Parathyroid adenoma (tissue), 2 donors: ENCODE measurements at regions not wholly inside any gene's neighbourhood (a gene's known extent, or its start where the extent isn't known, plus 50 kb on each side); places are given as distances from the start of the nearest gene placed in this dataset.

Experiments
- H2AFZ ChIP-seq: fragments of 300-600 bp; sonication (generic); one replicate; pipeline ENCODE4 v1.7.0; 2017; ENCODE audit warnings: antibody characterized with exemption, mild to moderate bottlenecking
- H3K27ac ChIP-seq: fragments of 300-600 bp; sonication (generic); one replicate; pipeline ENCODE4 v1.7.0; 2017
- H3K27me3 ChIP-seq: fragments of 300-600 bp; sonication (generic); one replicate; pipeline ENCODE4 v1.7.0; 2017; ENCODE audit warnings: low read length; ENCODE audit not compliant: control insufficient read depth, insufficient read depth
- H3K36me3 ChIP-seq: fragments of 300-600 bp; sonication (generic); one replicate; pipeline ENCODE4 v1.7.0; 2017; ENCODE audit warnings: low read length; ENCODE audit not compliant: control insufficient read depth, insufficient read depth
- H3K4me1 ChIP-seq: fragments of 300-600 bp; sonication (generic); one replicate; pipeline ENCODE4 v1.7.0; 2017; ENCODE audit warnings: control low read depth
- H3K4me2 ChIP-seq: fragments of 300-600 bp; sonication (generic); one replicate; pipeline ENCODE4 v1.7.0; 2017; ENCODE audit warnings: low read length
- H3K4me3 ChIP-seq: fragments of 300-600 bp; sonication (generic); one replicate; pipeline ENCODE4 v1.7.0; 2017; ENCODE audit warnings: low read depth, low read length
- H3K79me2 ChIP-seq: fragments of 300-600 bp; sonication (generic); one replicate; pipeline ENCODE4 v1.7.0; 2017; ENCODE audit warnings: control low read depth
- H3K9ac ChIP-seq: fragments of 300-600 bp; sonication (generic); one replicate; pipeline ENCODE4 v1.7.0; 2017; ENCODE audit warnings: mild to moderate bottlenecking
- H3K9me3 ChIP-seq: fragments of 300-600 bp; sonication (generic); one replicate; pipeline ENCODE4 v1.7.0; 2017; ENCODE audit warnings: low read length; ENCODE audit not compliant: control insufficient read depth
- TF ChIP-seq, protein P1 (sequence below): fragments of 300-600 bp; sonication (generic); IDR thresholded peaks from one replicate; pipeline ENCODE4 v1.7.0; 2017; ENCODE audit warnings: antibody characterized with exemption, mild to moderate bottlenecking
- donor health status: primary hyperparathyroidism.

- TF ChIP-seq, protein P1, sequence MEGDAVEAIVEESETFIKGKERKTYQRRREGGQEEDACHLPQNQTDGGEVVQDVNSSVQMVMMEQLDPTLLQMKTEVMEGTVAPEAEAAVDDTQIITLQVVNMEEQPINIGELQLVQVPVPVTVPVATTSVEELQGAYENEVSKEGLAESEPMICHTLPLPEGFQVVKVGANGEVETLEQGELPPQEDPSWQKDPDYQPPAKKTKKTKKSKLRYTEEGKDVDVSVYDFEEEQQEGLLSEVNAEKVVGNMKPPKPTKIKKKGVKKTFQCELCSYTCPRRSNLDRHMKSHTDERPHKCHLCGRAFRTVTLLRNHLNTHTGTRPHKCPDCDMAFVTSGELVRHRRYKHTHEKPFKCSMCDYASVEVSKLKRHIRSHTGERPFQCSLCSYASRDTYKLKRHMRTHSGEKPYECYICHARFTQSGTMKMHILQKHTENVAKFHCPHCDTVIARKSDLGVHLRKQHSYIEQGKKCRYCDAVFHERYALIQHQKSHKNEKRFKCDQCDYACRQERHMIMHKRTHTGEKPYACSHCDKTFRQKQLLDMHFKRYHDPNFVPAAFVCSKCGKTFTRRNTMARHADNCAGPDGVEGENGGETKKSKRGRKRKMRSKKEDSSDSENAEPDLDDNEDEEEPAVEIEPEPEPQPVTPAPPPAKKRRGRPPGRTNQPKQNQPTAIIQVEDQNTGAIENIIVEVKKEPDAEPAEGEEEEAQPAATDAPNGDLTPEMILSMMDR, result no peak
- H3K9ac ChIP-seq, result no peak overlapping the region
- no peak overlapping the region for H2AFZ ChIP-seq
- no peaks in the 10 kb centered on the region for H3K4me1 ChIP-seq
- H3K79me2 ChIP-seq, result no peaks in the 10 kb centered on the region
- H3K9me3 ChIP-seq, result no peaks in the 10 kb centered on the region
- no peak overlapping the region for H3K4me3 ChIP-seq
- no peak overlapping the region for H3K4me2 ChIP-seq
- no peaks in the 10 kb centered on the region for H3K36me3 ChIP-seq
- no peak overlapping the region for H3K27ac ChIP-seq
- H3K27me3 ChIP-seq, result no peaks in the 10 kb centered on the region
These were observed 212.1 kb upstream of the FBN2 start for GRCh38 chr5:128750155-128750554.

GRCh38 chr5:128757196-128757959 is 207.9 kb upstream of the SLC27A6 start:
- Histone ChIP-seq H3K9ac (no peak overlapping the region), H2AFZ (no peak overlapping the region), H3K27ac (no peak overlapping the region), H3K36me3 (no peaks in the 10 kb centered on the region), H3K27me3 (no peaks in the 10 kb centered on the region), H3K4me2 (no peak overlapping the region), H3K79me2 (no peaks in the 10 kb centered on the region), H3K9me3 (no peaks in the 10 kb centered on the region), H3K4me1 (no peaks in the 10 kb centered on the region), H3K4me3 (no peak overlapping the region)
- TF ChIP-seq, protein P1, result no peak

DNA sequence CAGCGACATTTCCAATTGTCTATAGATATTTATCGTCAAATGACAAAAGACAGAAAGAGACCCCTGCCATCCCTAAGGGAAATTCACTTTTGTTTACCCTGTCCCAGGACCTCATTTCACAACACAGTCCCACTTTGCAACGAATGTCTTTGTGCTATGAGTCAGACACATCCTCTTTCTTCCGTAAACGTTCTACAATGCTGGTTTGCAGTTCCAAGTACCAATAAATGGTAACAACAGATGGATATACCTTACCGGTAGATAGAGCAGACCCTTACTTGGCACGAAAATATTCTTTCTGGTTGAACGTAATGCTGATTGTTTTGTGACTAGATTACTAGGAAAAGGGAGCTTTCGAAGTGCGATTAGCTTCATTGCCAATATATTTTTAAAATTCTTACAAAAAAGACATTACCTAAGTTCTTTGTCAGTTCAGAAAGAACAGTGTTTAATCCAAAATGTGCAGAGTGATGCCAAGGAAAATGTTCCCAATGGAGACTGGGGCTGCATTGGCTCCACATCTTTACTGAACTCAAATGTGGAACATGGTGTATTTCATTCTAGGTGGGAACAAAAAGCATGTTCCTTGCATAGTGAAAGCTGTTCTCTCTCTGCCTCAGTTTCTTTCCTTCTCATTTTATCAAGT is 202.5 kb upstream of the SLC27A6 start:
- Histone ChIP-seq H3K9ac (no peak overlapping the region), H3K9me3 (no peaks in the 10 kb centered on the region), H3K36me3 (no peaks in the 10 kb centered on the region), H3K27me3 (no peaks in the 10 kb centered on the region), H2AFZ (no peak overlapping the region), H3K27ac (no peak overlapping the region), H3K79me2 (no peaks in the 10 kb centered on the region), H3K4me3 (no peak overlapping the region), H3K4me1 (no peaks in the 10 kb centered on the region), H3K4me2 (no peak overlapping the region)
- TF ChIP-seq, protein P1, result no peak

DNA sequence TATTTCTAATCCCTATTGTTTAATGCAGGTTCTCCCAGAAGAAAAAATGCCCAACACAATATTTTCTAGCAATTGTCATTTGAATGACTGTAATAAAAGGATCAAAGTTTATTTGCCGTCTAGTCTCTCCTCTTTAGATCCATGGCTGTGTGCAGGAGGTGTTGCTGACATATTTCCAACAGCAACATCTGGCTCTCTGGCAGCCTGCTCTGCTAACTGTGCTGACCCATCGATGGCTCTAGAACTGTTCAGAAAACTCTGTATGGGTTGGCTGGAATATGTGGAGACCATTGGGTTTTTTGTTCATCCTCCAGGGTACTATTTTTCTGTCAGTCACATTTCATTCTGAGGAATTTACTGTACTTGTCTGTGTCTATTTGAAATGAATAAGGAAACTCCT is 202.0 kb upstream of the SLC27A6 start:
- Histone ChIP-seq H3K9ac (no peak overlapping the region), H2AFZ (no peak overlapping the region), H3K27me3 (no peaks in the 10 kb centered on the region), H3K79me2 (no peaks in the 10 kb centered on the region), H3K4me3 (no peak overlapping the region), H3K4me2 (no peak overlapping the region), H3K4me1 (no peaks in the 10 kb centered on the region), H3K36me3 (no peaks in the 10 kb centered on the region), H3K9me3 (no peaks in the 10 kb centered on the region), H3K27ac (no peak overlapping the region)
- TF ChIP-seq, protein P1, result no peak
